ENCODE measurements at regions not wholly inside any gene's neighbourhood (a gene's known extent, or its start where the extent isn't known, plus 50 kb on each side); places are given as distances from the start of the nearest gene placed in this dataset.

GRCh38 chr13:64617231-64617630, 2612.9 kb downstream of the PCDH9 start:
- TF ChIP-seq JUND (IDR thresholded peaks at IDR 0.05; ENCODE audit: low read depth, low read length) (no peak), CTCF (IDR thresholded peaks at IDR 0.05 in 2 of 3, conservative IDR thresholded peaks at IDR 0.05 in 1 of 3; ENCODE audit: control insufficient read depth in 2 of 3, extremely low read depth in 1 of 3, insufficient read depth in 1 of 3, low read depth in 3 of 3, low read length in 3 of 3) (no peak), PKNOX1 (IDR thresholded peaks at IDR 0.05) (no peak), NBN (IDR thresholded peaks at IDR 0.05) (no peak)
